SK-N-SH treated with all-trans-retinoic acid at 6 μM for 48 hours (cell line): ENCODE measurements at regions not wholly inside any gene's neighbourhood (a gene's known extent, or its start where the extent isn't known, plus 50 kb on each side); places are given as distances from the start of the nearest gene placed in this dataset.

Experiments used
- ATAC-seq: fragments of 200-7000 bp; cut with Tn5 transposase; 3 replicates; pipeline ENCODE4 v1.9.1; 2020; ENCODE audit warnings: mild to moderate bottlenecking, moderate library complexity
- ARNTL ChIP-seq: fragments of 450-650 bp; formaldehyde crosslinking; IDR thresholded peaks from 2 replicates; pipeline ENCODE4 v1.5.0; 2020; ENCODE audit warnings: low read depth, mild to moderate bottlenecking, moderate library complexity, borderline replicate concordance
- BACH2 ChIP-seq: fragments of 250-450 bp; sonication (Bioruptor Pico); IDR thresholded peaks from 2 replicates; pipeline ENCODE4 v1.9.0; 2021; ENCODE audit warnings: mild to moderate bottlenecking, borderline replicate concordance
- CSDC2 ChIP-seq: fragments of 250-450 bp; sonication (Bioruptor Pico); IDR thresholded peaks from 2 replicates; pipeline ENCODE4 v1.5.0; 2020; ENCODE audit warnings: mild to moderate bottlenecking, moderate library complexity
- ESRRG ChIP-seq: fragments of 250-450 bp; sonication (Bioruptor Pico); IDR thresholded peaks from 2 replicates; pipeline ENCODE4 v1.6.1; 2021; ENCODE audit warnings: mild to moderate bottlenecking
- GLIS3 ChIP-seq: fragments of 250-450 bp; sonication (Bioruptor Pico); IDR thresholded peaks from 2 replicates; pipeline ENCODE4 v1.5.0; 2020; ENCODE audit warnings: mild to moderate bottlenecking, moderate library complexity
- ISL1 ChIP-seq: fragments of 250-450 bp; sonication (Bioruptor Pico); IDR thresholded peaks from 2 replicates; pipeline ENCODE4 v2.1.2; 2022; ENCODE audit warnings: mild to moderate bottlenecking, moderate library complexity
- PPARA ChIP-seq: fragments of 250-450 bp; sonication (Bioruptor Pico); IDR thresholded peaks from 2 replicates; pipeline ENCODE4 v1.5.0; 2020; ENCODE audit warnings: mild to moderate bottlenecking, borderline replicate concordance
- SNAI2 ChIP-seq: fragments of 250-450 bp; sonication (Bioruptor Pico); IDR thresholded peaks from 2 replicates; pipeline ENCODE4 v1.5.0; 2020; ENCODE audit warnings: mild to moderate bottlenecking, moderate library complexity
- TOX ChIP-seq: fragments of 250-450 bp; sonication (Bioruptor Pico); IDR thresholded peaks from 2 replicates; pipeline ENCODE4 v1.8.0; 2021; ENCODE audit warnings: mild to moderate bottlenecking, moderate library complexity, borderline replicate concordance
- ZFP3 ChIP-seq: fragments of 250-450 bp; sonication (Bioruptor Pico); IDR thresholded peaks from 2 replicates; pipeline ENCODE4 v1.5.0; 2020; ENCODE audit warnings: mild to moderate bottlenecking, moderate library complexity
- ZFP30 ChIP-seq: fragments of 450-650 bp; formaldehyde crosslinking; IDR thresholded peaks from 2 replicates; pipeline ENCODE4 v1.5.0; 2022; ENCODE audit warnings: mild to moderate bottlenecking, moderate library complexity
- ZNF565 ChIP-seq: fragments of 450-650 bp; formaldehyde crosslinking; conservative IDR thresholded peaks from 2 replicates; pipeline ENCODE4 v1.5.0; 2020; ENCODE audit warnings: low read depth, mild to moderate bottlenecking, moderate library complexity
- ZNF70 ChIP-seq: fragments of 450-650 bp; formaldehyde crosslinking; IDR thresholded peaks from 2 replicates; pipeline ENCODE4 v1.5.0; 2020; ENCODE audit warnings: mild to moderate bottlenecking, moderate library complexity
- ZNF8 ChIP-seq: fragments of 450-650 bp; formaldehyde crosslinking; IDR thresholded peaks from 2 replicates; pipeline ENCODE4 v1.5.0; 2020; ENCODE audit warnings: mild to moderate bottlenecking, moderate library complexity
- TF ChIP-seq, protein P1 (sequence below): fragments of 250-450 bp; sonication (Bioruptor Pico); IDR thresholded peaks from 2 replicates; pipeline ENCODE4 v1.8.0; 2020; ENCODE audit warnings: mild to moderate bottlenecking, moderate library complexity, borderline replicate concordance
- TF ChIP-seq, protein P2 (sequence below): fragments of 250-450 bp; sonication (Bioruptor Pico); IDR thresholded peaks from 2 replicates; pipeline ENCODE4 v1.5.1; 2020; ENCODE audit warnings: low read depth, mild to moderate bottlenecking, moderate library complexity
- TF ChIP-seq, protein P3 (sequence below): fragments of 250-450 bp; sonication (Bioruptor Pico); IDR thresholded peaks from 2 replicates; pipeline ENCODE4 v1.5.0; 2020; ENCODE audit warnings: mild to moderate bottlenecking, moderate library complexity
- TF ChIP-seq, protein P4 (sequence below): fragments of 250-450 bp; sonication (Bioruptor Pico); IDR thresholded peaks from 2 replicates; pipeline ENCODE4 v1.5.1; 2021; ENCODE audit warnings: mild to moderate bottlenecking, moderate library complexity

DNA sequence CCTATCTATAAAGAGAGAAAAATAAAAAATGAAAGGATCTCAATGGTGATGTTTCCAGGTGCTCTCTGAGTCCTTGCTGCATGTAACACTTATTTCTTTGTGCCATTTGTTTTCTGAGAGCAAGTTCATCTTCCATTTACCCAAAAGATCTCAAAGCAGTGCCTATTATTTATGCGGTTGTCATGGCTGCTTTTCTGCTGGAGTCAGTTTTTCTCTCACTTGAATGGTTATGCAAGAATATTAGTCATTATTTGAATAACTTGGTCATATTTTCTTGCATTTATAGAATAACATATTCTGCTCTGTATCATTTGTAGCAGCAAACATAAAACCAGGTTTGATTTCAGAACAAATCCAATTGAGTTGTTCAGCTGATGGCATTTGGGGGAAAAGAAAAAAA, 141.8 kb upstream of the G2E3 start (continued):
- TF ChIP-seq, protein P1, sequence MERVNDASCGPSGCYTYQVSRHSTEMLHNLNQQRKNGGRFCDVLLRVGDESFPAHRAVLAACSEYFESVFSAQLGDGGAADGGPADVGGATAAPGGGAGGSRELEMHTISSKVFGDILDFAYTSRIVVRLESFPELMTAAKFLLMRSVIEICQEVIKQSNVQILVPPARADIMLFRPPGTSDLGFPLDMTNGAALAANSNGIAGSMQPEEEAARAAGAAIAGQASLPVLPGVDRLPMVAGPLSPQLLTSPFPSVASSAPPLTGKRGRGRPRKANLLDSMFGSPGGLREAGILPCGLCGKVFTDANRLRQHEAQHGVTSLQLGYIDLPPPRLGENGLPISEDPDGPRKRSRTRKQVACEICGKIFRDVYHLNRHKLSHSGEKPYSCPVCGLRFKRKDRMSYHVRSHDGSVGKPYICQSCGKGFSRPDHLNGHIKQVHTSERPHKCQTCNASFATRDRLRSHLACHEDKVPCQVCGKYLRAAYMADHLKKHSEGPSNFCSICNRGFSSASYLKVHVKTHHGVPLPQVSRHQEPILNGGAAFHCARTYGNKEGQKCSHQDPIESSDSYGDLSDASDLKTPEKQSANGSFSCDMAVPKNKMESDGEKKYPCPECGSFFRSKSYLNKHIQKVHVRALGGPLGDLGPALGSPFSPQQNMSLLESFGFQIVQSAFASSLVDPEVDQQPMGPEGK (CRISPR knock-in tag), result no peak
- TF ChIP-seq BACH2, result no peak
- TF ChIP-seq, protein P2, sequence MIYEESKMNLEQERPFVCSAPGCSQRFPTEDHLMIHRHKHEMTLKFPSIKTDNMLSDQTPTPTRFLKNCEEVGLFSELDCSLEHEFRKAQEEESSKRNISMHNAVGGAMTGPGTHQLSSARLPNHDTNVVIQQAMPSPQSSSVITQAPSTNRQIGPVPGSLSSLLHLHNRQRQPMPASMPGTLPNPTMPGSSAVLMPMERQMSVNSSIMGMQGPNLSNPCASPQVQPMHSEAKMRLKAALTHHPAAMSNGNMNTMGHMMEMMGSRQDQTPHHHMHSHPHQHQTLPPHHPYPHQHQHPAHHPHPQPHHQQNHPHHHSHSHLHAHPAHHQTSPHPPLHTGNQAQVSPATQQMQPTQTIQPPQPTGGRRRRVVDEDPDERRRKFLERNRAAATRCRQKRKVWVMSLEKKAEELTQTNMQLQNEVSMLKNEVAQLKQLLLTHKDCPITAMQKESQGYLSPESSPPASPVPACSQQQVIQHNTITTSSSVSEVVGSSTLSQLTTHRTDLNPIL, result no peak
- no peak for TF ChIP-seq SNAI2 (CRISPR knock-in tag)
- TF ChIP-seq ZNF70 (CRISPR knock-in tag), result no peak

DNA sequence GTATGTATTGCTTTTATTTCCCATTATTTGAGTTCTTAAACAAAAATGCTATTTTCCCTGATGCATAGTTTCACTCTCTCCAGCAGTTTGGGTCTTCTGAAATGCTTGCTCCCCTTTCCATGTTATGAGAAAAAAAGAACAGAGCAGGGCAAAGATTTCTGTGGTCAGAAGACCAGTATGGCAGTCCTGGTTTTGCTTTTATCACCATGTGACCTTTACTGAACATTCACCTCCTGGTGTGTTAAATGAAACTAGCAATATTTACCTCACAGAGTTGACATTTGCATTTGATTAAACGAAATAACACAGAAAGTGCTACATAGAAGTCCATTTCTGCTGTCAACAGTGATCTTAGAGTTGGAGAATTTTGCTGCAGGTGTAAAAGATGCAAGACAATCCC, 141.0 kb upstream of the G2E3 start:
- no peak for TF ChIP-seq ISL1 (CRISPR knock-in tag)
- TF ChIP-seq ZNF565 (CRISPR knock-in tag), result no peak
- TF ChIP-seq ZNF8, result no peak
- TF ChIP-seq, protein P1 (CRISPR knock-in tag), result no peak
- TF ChIP-seq ZNF70 (CRISPR knock-in tag), result no peak
- TF ChIP-seq CSDC2 (CRISPR knock-in tag), result no peak
- ATAC-seq, result no peak

DNA sequence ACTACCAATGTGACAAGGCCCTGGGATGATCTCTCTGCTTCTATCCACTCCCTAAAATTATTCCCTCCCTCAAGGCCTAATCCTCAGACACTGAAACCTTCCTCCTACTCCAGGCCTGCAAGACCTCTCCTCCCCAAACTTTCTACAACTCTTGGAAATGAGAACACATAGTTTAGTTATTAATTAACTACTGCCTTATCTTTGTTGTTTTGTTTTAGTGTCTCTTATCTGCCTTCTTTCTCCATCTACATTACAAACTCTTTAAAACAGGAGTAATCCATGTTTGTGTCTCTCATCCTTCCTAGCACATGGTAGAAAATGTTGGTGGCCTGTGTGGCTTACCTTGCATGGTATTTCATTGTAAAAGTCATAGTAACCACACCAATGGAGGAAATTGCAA, 139.9 kb upstream of the G2E3 start:
- no peak for ATAC-seq
- TF ChIP-seq ZNF8 (no peak), ZFP30 (CRISPR knock-in tag) (no peak), ESRRG (CRISPR knock-in tag) (no peak), TOX (CRISPR knock-in tag) (no peak), CSDC2 (CRISPR knock-in tag) (no peak), BACH2 (no peak)

DNA sequence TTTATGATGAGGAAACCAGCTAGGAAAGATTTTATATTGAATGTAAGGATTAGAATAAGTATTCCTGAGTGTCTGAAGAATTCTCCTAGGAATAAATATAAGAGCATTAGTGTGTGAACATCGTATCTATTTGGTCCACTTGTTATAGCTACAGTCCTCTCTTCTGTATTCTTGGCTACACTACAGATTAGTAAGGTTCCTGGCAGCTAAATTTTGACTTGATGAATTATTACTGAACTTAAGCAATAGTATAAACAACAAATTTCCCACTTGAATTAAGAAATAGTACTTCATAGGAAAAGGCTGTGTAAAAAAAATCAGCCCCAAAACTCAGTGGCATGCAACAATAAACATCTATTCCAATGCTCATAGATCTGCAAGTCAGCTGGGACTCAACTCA, 138.4 kb upstream of the G2E3 start:
- TF ChIP-seq ARNTL (CRISPR knock-in tag), result no peak
- TF ChIP-seq ESRRG (CRISPR knock-in tag), result no peak
- TF ChIP-seq, protein P3, sequence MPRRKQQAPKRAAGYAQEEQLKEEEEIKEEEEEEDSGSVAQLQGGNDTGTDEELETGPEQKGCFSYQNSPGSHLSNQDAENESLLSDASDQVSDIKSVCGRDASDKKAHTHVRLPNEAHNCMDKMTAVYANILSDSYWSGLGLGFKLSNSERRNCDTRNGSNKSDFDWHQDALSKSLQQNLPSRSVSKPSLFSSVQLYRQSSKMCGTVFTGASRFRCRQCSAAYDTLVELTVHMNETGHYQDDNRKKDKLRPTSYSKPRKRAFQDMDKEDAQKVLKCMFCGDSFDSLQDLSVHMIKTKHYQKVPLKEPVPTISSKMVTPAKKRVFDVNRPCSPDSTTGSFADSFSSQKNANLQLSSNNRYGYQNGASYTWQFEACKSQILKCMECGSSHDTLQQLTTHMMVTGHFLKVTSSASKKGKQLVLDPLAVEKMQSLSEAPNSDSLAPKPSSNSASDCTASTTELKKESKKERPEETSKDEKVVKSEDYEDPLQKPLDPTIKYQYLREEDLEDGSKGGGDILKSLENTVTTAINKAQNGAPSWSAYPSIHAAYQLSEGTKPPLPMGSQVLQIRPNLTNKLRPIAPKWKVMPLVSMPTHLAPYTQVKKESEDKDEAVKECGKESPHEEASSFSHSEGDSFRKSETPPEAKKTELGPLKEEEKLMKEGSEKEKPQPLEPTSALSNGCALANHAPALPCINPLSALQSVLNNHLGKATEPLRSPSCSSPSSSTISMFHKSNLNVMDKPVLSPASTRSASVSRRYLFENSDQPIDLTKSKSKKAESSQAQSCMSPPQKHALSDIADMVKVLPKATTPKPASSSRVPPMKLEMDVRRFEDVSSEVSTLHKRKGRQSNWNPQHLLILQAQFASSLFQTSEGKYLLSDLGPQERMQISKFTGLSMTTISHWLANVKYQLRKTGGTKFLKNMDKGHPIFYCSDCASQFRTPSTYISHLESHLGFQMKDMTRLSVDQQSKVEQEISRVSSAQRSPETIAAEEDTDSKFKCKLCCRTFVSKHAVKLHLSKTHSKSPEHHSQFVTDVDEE (CRISPR knock-in tag), result no peak
- TF ChIP-seq BACH2, result no peak
- TF ChIP-seq PPARA (CRISPR knock-in tag), result no peak
- TF ChIP-seq, protein P1 (CRISPR knock-in tag), result no peak
- no peak for TF ChIP-seq ISL1 (CRISPR knock-in tag)
- TF ChIP-seq, protein P4, sequence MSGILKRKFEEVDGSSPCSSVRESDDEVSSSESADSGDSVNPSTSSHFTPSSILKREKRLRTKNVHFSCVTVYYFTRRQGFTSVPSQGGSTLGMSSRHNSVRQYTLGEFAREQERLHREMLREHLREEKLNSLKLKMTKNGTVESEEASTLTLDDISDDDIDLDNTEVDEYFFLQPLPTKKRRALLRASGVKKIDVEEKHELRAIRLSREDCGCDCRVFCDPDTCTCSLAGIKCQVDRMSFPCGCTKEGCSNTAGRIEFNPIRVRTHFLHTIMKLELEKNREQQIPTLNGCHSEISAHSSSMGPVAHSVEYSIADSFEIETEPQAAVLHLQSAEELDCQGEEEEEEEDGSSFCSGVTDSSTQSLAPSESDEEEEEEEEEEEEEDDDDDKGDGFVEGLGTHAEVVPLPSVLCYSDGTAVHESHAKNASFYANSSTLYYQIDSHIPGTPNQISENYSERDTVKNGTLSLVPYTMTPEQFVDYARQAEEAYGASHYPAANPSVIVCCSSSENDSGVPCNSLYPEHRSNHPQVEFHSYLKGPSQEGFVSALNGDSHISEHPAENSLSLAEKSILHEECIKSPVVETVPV (CRISPR knock-in tag), result no peak
- TF ChIP-seq ZNF8, result no peak
- TF ChIP-seq ZFP30 (CRISPR knock-in tag), result no peak
- no peak for TF ChIP-seq GLIS3 (CRISPR knock-in tag)
- TF ChIP-seq ZFP3 (CRISPR knock-in tag), result no peak
- no peak for TF ChIP-seq ZNF565 (CRISPR knock-in tag)
- ATAC-seq, result no peak
